GM23338 (cell line): ENCODE measurements at regions not wholly inside any gene's neighbourhood (a gene's known extent, or its start where the extent isn't known, plus 50 kb on each side); places are given as distances from the start of the nearest gene placed in this dataset.

ENCODE experiments used
- ATAC-seq: fragments of 200-7000 bp; cut with Tn5 transposase; 3 replicates; pipeline ENCODE4 v1.9.1; 2020
- DNase-seq: peaks from one replicate; pipeline ENCODE4 v3.0.0-alpha.2; 2015; ENCODE audit warnings: low spot score
- H2AFZ ChIP-seq: fragments of 200-600 bp; sonication (generic); 2 replicates; pipeline ENCODE4 v1.8.0; 2016; ENCODE audit warnings: antibody characterized with exemption, mild to moderate bottlenecking, moderate library complexity
- H3F3A ChIP-seq: fragments of 200-600 bp; sonication (generic); replicated peaks from 2 replicates; pipeline ENCODE4 v1.8.0; 2017; ENCODE audit warnings: antibody characterized with exemption, mixed run types, low read depth
- H3K27ac ChIP-seq: fragments of 200-600 bp; sonication (generic); 2 replicates; pipeline ENCODE4 v1.6.1; 2016; ENCODE audit warnings: low read depth
- H3K27me3 ChIP-seq: fragments of 200-600 bp; sonication (generic); 2 replicates; pipeline ENCODE4 v1.8.0; 2016; ENCODE audit warnings: mild to moderate bottlenecking, mixed run types, moderate library complexity; ENCODE audit not compliant: insufficient read depth
- H3K36me3 ChIP-seq: fragments of 200-600 bp; sonication (generic); 2 replicates; pipeline ENCODE4 v1.8.0; 2016; ENCODE audit warnings: mild to moderate bottlenecking; ENCODE audit not compliant: insufficient read depth
- H3K4me1 ChIP-seq: fragments of 200-600 bp; sonication (generic); 2 replicates; pipeline ENCODE4 v1.8.0; 2016; ENCODE audit warnings: mild to moderate bottlenecking, moderate library complexity; ENCODE audit not compliant: insufficient read depth
- H3K4me2 ChIP-seq: fragments of 200-600 bp; sonication (generic); 2 replicates; pipeline ENCODE4 v1.7.1; 2017; ENCODE audit warnings: mixed run types
- H3K4me3 ChIP-seq: fragments of 200-600 bp; sonication (generic); 2 replicates; pipeline ENCODE4 v1.6.1; 2016; ENCODE audit warnings: mixed run types
- H3K79me2 ChIP-seq: fragments of 200-600 bp; sonication (generic); replicated peaks from 2 replicates; pipeline ENCODE4 v1.8.0; 2017; ENCODE audit warnings: mild to moderate bottlenecking; ENCODE audit not compliant: insufficient read depth
- H3K9me2 ChIP-seq: fragments of 200-600 bp; sonication (generic); 2 replicates; pipeline ENCODE4 v1.8.0; 2017; ENCODE audit not compliant: insufficient read depth
- H4K20me1 ChIP-seq: fragments of 200-600 bp; sonication (generic); replicated peaks from 2 replicates; pipeline ENCODE4 v1.8.0; 2017; ENCODE audit warnings: mild to moderate bottlenecking; ENCODE audit not compliant: insufficient read depth
- H3K27ac Mint-ChIP-seq: 2 replicates; pipeline ENCODE4 v1.8.0; 2020; ENCODE audit warnings: inconsistent platforms, mild to moderate bottlenecking, moderate library complexity, mixed read lengths
- H3K27me3 Mint-ChIP-seq: 3 replicates; pipeline ENCODE4 v1.8.0; 2022; ENCODE audit warnings: low read depth, mild to moderate bottlenecking, moderate library complexity, mixed read lengths, inconsistent platforms; ENCODE audit not compliant: insufficient read depth, poor library complexity
- H3K36me3 Mint-ChIP-seq: 3 replicates; pipeline ENCODE4 v1.8.0; 2021; ENCODE audit warnings: low read depth, mild to moderate bottlenecking, inconsistent platforms, moderate library complexity, mixed read lengths
- H3K4me1 Mint-ChIP-seq: 3 replicates; pipeline ENCODE4 v1.8.0; 2020; ENCODE audit warnings: mild to moderate bottlenecking, inconsistent platforms, mixed read lengths
- H3K4me3 Mint-ChIP-seq: 3 replicates; pipeline ENCODE4 v1.8.0; 2021; ENCODE audit warnings: moderate library complexity, mild to moderate bottlenecking, inconsistent platforms, mixed read lengths
- H3K9me3 Mint-ChIP-seq: 3 replicates; pipeline ENCODE4 v1.8.0; 2020; ENCODE audit warnings: moderate library complexity, mild to moderate bottlenecking, inconsistent platforms, mixed read lengths
- CREB1 ChIP-seq: fragments of 250-450 bp; sonication (Bioruptor Pico); IDR thresholded peaks from 2 replicates; pipeline ENCODE4 v1.5.0; 2020; ENCODE audit warnings: low read depth, mild to moderate bottlenecking, moderate library complexity
- EZH2 ChIP-seq: fragments of 200-600 bp; sonication (generic); IDR thresholded peaks from one replicate; pipeline ENCODE4 v1.8.0; 2017; ENCODE audit warnings: antibody characterized with exemption, mild to moderate bottlenecking, low read depth; ENCODE audit not compliant: unreplicated experiment
- EZH2phosphoT487 ChIP-seq: fragments of 200-600 bp; sonication (generic); IDR thresholded peaks from one replicate; pipeline ENCODE4 v1.8.1; 2018; ENCODE audit warnings: antibody characterized with exemption; ENCODE audit not compliant: unreplicated experiment
- JUNB ChIP-seq: IDR thresholded peaks from one replicate; pipeline ENCODE4 v1.6.1; 2016; ENCODE audit warnings: antibody characterized with exemption; ENCODE audit not compliant: unreplicated experiment
- NANOG ChIP-seq: IDR thresholded peaks from 2 replicates; pipeline ENCODE4 v1.6.1; 2016; ENCODE audit warnings: antibody characterized with exemption, borderline replicate concordance
- POLR2AphosphoS5 ChIP-seq: IDR thresholded peaks from 2 replicates; pipeline ENCODE4 v1.6.1; 2016; ENCODE audit warnings: antibody characterized with exemption, low read depth
- STAT1 ChIP-seq: IDR thresholded peaks from one replicate; pipeline ENCODE4 v1.6.1; 2016; ENCODE audit warnings: antibody characterized with exemption; ENCODE audit not compliant: unreplicated experiment
- ZNF114 ChIP-seq: fragments of 250-450 bp; sonication (Bioruptor Pico); IDR thresholded peaks from 2 replicates; pipeline ENCODE4 v1.5.0; 2020; ENCODE audit warnings: mild to moderate bottlenecking, moderate library complexity
- ZNF462 ChIP-seq: fragments of 250-450 bp; sonication (Bioruptor Pico); IDR thresholded peaks from 2 replicates; pipeline ENCODE4 v1.5.0; 2020; ENCODE audit warnings: mild to moderate bottlenecking, moderate library complexity
- TF ChIP-seq, protein P1 (sequence below): IDR thresholded peaks from one replicate; pipeline ENCODE4 v1.6.1; 2018; ENCODE audit warnings: antibody characterized with exemption; ENCODE audit not compliant: unreplicated experiment
- TF ChIP-seq, protein P2 (sequence below), 2 experiments: fragments of 200-600 bp in 1 of 2; sonication (generic) in 1 of 2; conservative IDR thresholded peaks; 2 replicates each; pipeline versions ENCODE4 v1.5.1 to v1.6.1; 2016 to 2017; ENCODE audit warnings: antibody characterized with exemption in 2 of 2, low read depth in 2 of 2, mild to moderate bottlenecking in 2 of 2, moderate library complexity in 1 of 2

DNA sequence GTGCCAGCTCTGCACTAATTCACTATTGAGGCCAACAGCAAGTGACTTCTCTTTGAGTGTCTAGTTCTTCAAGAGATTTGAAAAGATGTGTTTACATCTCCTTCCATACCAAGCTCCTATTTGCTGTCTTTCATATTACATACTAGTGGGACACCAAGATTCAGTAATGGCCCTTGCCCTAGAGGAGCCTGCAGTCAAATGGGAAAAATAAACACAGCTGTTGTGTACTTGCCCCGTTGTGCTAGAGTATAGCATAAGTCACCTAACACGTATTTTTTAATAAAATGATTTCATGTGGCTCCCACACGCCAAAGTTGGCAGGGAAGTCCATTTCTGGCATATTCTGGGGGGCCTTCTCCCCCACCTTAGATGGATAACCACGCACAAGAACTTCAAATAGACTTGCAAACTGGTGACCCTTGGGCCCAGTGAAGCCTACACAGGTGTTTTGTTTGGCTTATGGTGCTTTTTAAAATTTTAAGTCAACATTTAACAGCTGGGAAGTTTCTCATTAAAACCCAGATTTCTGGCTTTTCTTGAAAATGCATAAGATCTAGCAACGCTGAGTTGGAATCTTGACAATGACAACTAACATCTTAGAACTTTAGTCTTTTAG lies 95.3 kb upstream of the LPP start:
- Mint-ChIP-seq H3K36me3 (no peaks in the 10 kb centered on the region), H3K4me1 (no peaks in the 10 kb centered on the region), H3K27ac (no peak overlapping the region), H3K27me3 (peaks cover 3% of the 10 kb centered on the region), H3K9me3 (no peaks in the 10 kb centered on the region), H3K4me3 (no peak overlapping the region)
- no peak overlapping the region for H3K27ac ChIP-seq
- DNase-seq (no peak), ATAC-seq (no peak)
- H3K27me3 ChIP-seq: no peaks in the 10 kb centered on the region
- H3F3A ChIP-seq: no peaks in the 10 kb centered on the region
- no peaks in the 10 kb centered on the region for H4K20me1 ChIP-seq
- no peak overlapping the region for H2AFZ ChIP-seq
- no peaks in the 10 kb centered on the region for H3K9me2 ChIP-seq
- H3K4me1 ChIP-seq: no peaks in the 10 kb centered on the region; the same call in 1 of the 2 replicates
- H3K4me2 ChIP-seq: no peak overlapping the region
- no peaks in the 10 kb centered on the region for H3K79me2 ChIP-seq
- no peak overlapping the region for H3K4me3 ChIP-seq
- TF ChIP-seq ZNF462 (CRISPR knock-in tag) (no peak), POLR2AphosphoS5 (no peak), EZH2phosphoT487 (no peak), ZNF114 (CRISPR knock-in tag) (no peak), NANOG (no peak), JUNB (no peak), EZH2 (no peak), STAT1 (no peak), CREB1 (CRISPR knock-in tag) (no peak)
- TF ChIP-seq, protein P1, sequence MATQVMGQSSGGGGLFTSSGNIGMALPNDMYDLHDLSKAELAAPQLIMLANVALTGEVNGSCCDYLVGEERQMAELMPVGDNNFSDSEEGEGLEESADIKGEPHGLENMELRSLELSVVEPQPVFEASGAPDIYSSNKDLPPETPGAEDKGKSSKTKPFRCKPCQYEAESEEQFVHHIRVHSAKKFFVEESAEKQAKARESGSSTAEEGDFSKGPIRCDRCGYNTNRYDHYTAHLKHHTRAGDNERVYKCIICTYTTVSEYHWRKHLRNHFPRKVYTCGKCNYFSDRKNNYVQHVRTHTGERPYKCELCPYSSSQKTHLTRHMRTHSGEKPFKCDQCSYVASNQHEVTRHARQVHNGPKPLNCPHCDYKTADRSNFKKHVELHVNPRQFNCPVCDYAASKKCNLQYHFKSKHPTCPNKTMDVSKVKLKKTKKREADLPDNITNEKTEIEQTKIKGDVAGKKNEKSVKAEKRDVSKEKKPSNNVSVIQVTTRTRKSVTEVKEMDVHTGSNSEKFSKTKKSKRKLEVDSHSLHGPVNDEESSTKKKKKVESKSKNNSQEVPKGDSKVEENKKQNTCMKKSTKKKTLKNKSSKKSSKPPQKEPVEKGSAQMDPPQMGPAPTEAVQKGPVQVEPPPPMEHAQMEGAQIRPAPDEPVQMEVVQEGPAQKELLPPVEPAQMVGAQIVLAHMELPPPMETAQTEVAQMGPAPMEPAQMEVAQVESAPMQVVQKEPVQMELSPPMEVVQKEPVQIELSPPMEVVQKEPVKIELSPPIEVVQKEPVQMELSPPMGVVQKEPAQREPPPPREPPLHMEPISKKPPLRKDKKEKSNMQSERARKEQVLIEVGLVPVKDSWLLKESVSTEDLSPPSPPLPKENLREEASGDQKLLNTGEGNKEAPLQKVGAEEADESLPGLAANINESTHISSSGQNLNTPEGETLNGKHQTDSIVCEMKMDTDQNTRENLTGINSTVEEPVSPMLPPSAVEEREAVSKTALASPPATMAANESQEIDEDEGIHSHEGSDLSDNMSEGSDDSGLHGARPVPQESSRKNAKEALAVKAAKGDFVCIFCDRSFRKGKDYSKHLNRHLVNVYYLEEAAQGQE: no peak
- TF ChIP-seq, protein P2, sequence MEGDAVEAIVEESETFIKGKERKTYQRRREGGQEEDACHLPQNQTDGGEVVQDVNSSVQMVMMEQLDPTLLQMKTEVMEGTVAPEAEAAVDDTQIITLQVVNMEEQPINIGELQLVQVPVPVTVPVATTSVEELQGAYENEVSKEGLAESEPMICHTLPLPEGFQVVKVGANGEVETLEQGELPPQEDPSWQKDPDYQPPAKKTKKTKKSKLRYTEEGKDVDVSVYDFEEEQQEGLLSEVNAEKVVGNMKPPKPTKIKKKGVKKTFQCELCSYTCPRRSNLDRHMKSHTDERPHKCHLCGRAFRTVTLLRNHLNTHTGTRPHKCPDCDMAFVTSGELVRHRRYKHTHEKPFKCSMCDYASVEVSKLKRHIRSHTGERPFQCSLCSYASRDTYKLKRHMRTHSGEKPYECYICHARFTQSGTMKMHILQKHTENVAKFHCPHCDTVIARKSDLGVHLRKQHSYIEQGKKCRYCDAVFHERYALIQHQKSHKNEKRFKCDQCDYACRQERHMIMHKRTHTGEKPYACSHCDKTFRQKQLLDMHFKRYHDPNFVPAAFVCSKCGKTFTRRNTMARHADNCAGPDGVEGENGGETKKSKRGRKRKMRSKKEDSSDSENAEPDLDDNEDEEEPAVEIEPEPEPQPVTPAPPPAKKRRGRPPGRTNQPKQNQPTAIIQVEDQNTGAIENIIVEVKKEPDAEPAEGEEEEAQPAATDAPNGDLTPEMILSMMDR (conservative IDR thresholded peaks at IDR 0.05; ENCODE audit: low read depth in 2 of 2): no peak
- H3K36me3 ChIP-seq: no peaks in the 10 kb centered on the region
